22Rv1 (cell line): ENCODE measurements at regions not wholly inside any gene's neighbourhood (a gene's known extent, or its start where the extent isn't known, plus 50 kb on each side); places are given as distances from the start of the nearest gene placed in this dataset.

Experiments
- CTCF ChIP-seq: fragments of 450-650 bp; IDR thresholded peaks from 2 replicates; pipeline ENCODE4 v1.5.1; 2017; ENCODE audit warnings: mild to moderate bottlenecking
- ZFX ChIP-seq: fragments of 450-650 bp; IDR thresholded peaks from 2 replicates; pipeline ENCODE4 v1.6.1; 2017; ENCODE audit warnings: antibody characterized with exemption, borderline replicate concordance

GRCh38 chr17:70995997-70996396 is 826.7 kb downstream of the KCNJ2 start:
- TF ChIP-seq CTCF: no peak
- no peak for TF ChIP-seq ZFX
